ENCODE measurements at regions not wholly inside any gene's neighbourhood (a gene's known extent, or its start where the extent isn't known, plus 50 kb on each side); places are given as distances from the start of the nearest gene placed in this dataset.

DNA sequence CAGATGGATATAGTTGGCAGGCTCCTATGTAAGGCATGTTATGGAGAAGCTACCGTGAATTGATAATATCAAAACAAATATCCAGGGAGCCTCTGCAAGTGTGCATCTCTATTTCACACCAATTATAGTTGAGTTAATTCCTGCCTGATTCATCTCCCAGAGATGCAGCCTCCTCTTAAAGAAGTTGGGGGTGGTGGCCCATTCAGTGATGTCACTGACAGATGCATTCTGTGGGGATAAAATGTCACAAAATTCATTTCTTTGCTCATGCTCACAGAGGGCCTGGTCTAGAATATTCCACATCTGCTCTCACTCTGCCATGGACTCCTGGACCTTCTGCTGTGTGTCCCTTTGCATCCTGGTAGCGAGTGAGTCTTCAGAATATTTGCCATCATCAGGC is 189.1 kb upstream of the PRSS1 start:
- TF ChIP-seq, protein P1, sequence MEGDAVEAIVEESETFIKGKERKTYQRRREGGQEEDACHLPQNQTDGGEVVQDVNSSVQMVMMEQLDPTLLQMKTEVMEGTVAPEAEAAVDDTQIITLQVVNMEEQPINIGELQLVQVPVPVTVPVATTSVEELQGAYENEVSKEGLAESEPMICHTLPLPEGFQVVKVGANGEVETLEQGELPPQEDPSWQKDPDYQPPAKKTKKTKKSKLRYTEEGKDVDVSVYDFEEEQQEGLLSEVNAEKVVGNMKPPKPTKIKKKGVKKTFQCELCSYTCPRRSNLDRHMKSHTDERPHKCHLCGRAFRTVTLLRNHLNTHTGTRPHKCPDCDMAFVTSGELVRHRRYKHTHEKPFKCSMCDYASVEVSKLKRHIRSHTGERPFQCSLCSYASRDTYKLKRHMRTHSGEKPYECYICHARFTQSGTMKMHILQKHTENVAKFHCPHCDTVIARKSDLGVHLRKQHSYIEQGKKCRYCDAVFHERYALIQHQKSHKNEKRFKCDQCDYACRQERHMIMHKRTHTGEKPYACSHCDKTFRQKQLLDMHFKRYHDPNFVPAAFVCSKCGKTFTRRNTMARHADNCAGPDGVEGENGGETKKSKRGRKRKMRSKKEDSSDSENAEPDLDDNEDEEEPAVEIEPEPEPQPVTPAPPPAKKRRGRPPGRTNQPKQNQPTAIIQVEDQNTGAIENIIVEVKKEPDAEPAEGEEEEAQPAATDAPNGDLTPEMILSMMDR (conservative IDR thresholded peaks at IDR 0.05 in 1 of 2, IDR thresholded peaks at IDR 0.05 in 1 of 2; ENCODE audit: extremely low read depth in 1 of 2, insufficient read depth in 1 of 2, low read depth in 1 of 2, low read length in 2 of 2): no peak
- TF ChIP-seq EZH2 (IDR thresholded peaks at IDR 0.05; ENCODE audit: borderline replicate concordance, low read length): no peak
